ENCODE measurements at regions not wholly inside any gene's neighbourhood (a gene's known extent, or its start where the extent isn't known, plus 50 kb on each side); places are given as distances from the start of the nearest gene placed in this dataset.

GRCh38 chr18:68520406-68521075, 194.4 kb downstream of the TMX3 start:
- no peak for DNase-seq

DNA sequence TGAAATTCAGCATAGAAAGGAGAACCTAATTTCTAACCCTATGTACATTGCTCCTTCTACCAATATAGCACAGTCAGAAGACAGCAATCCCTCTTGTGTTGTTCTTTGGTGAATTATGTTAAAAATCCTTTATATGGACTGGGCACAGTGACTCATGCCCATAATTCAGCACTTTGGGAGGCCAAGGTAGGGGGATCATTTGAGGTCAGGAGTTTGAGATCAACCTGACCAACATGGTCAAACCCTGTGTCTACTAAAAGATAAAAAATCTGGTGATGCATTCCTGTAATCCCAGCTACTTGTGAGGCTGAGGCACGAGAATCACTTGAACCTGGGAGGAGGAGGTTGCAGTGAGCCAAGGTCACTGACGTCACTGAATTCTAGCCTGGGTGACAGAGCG, 195.6 kb downstream of the TMX3 start:
- DNase-seq, result no peak

GRCh38 chr18:68509902-68510301, 205.0 kb downstream of the TMX3 start:
- DNase-seq, result no peak

- no peak for DNase-seq
These were observed 207.1 kb downstream of the TMX3 start for GRCh38 chr18:68507781-68508180.

- DNase-seq, result no peak
These were observed 209.7 kb downstream of the TMX3 start for GRCh38 chr18:68505178-68505574.

DNA sequence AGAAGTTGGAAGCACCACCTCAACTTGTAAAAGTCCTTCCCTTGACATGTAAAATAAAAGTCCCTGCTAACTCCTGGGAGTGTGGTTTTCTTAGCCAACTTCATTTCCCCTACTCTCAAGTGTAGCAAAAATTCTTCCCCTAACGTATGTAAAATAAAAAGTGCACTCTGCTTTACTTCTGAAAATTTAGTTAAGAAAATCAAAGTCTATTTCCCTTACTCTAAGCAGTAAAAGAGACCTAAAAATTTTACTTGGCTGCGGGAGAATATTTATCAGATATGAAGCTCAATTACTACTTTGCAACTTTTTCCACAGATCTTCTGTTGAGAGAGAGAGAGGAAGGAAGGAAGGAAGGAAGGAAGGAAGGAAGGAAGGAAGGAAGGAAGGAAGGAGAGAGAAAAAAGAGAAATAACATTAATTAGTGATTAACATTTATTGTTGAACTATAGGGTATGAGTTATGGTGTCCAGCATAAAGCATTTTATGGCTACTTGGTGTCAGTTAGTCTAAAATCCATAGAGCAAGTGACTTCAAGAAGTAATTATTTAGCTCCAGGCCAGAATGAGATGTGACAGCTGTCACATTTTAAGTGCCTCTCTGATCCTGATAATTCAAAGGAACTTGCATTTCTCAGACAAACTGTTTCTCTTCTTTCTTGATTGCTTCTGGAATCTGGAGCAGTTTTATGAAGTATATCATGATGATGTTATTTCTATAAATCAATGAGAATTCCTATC, 210.3 kb downstream of the TMX3 start:
- no peak for DNase-seq

- no peak for DNase-seq
These were observed 214.4 kb downstream of the TMX3 start for GRCh38 chr18:68500556-68500955.

DNA sequence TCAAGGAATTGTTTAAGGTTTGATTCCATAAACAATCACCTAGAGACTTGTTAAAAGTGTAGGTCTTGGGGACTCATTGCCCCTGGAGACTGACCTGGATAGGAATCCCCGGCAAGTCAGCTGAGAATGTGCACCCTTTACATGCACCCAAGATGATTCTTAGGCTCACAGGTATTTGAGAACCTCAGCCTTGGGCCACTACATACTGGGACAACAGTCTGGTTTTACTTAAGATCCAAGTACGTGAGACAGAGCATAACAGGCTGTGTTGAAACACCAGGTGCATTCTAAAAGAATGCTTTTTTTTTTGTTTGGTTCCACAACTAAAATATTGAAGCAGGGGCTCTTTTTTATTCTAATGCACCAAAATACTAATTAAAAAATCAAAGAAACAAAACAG, 215.8 kb downstream of the TMX3 start:
- no peak for DNase-seq

- DNase-seq, result no peak
These were observed 216.3 kb downstream of the TMX3 start for GRCh38 chr18:68498636-68499035.

GRCh38 chr18:68498185-68498584, 216.7 kb downstream of the TMX3 start:
- no peak for DNase-seq

DNA sequence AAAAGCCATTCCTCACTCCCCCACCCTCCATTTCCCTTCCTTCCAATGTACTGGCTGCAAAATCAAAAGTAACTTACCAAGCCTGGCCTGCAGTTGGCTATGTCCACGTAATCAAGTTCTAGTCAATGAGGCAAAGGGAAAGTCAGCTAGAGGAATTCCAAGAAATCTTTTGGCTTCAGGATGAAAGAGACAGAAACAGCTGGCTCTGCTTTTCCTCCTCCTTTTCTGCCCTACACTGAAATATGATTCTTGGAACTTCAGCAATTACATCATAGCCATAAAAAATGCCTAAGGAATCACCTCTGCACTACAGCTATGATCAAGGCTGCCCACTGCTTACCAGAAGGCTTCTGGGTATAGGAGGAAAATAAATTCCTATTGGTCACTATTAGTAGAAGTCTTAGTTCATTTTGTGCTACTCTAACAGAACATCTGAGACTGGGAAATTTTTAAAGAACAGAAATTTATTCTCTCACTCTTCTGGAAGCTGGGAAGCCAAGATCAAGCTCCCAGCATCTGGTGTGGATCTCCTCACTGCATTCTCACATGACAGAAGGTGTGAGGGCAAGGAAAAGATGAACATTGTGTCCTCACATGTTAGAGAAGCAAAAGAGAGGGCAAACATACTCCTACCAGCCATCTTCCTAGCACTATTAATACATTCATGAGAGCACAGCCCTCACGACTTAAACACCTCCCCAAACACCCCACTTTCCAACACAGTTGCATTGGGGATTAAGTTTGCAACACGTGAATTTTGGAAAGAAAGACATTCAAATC, 219.9 kb downstream of the TMX3 start:
- no peak for DNase-seq

GRCh38 chr18:68489013-68489792, 225.7 kb downstream of the TMX3 start:
- DNase-seq, result no peak

DNA sequence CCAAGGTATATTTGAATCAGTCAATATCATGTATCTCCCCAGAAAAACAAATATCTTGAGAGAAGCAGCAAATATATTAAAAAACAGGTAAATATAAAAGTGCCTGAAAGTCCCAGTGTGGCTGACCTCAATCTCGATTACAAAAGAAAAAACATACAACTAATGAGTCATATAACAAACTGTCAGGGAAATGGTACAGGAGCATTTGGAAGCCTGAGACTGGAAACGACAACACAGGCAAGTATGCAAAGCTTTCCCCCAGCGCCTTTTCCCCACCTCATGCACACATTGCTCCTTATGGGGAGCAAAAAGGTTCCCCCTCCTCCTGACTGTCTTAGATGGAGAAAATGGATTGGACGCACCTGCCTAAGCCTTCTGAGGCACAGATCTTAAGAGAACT, 230.7 kb downstream of the TMX3 start:
- DNase-seq, result no peak

DNA sequence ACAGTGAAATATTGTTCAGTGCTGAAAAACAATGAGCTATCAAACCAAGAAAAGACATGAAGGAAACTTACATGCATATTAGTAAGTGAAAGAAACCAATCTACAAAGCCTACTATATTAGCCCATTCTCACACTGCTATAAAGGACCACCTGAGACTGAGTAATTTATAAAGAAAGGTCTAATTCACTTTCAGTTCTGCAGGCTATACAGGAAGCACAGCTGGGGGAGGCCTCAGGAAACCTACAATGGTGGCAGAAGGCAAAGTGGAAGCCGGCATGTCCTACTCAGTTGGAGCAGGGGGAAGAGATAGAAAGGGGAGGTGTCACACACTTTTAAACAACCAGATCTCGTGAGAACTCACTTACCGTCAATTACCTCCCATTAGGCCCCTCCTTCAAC, 232.1 kb downstream of the TMX3 start:
- DNase-seq, result no peak

GRCh38 chr18:68480196-68480595, 234.7 kb downstream of the TMX3 start:
- no peak for DNase-seq

DNA sequence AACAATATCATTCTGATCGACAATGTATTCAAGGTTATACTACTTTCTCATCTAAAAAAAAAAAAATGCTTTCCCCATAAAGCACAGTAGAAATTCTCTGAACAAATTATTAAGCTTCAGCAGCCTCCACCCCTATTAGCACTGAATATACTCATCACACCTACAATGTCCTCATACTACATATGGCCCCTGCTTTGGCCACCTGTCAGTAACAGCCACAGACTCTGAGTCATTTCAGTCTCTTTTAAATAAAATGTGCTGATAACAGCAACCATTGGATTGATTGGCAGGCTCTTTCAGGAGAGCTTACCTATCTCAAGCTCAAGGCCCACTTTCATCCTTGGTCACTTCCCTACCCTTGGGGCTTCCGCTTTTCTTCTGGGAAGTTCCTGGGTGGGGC, 236.7 kb downstream of the TMX3 start:
- DNase-seq, result no peak

DNA sequence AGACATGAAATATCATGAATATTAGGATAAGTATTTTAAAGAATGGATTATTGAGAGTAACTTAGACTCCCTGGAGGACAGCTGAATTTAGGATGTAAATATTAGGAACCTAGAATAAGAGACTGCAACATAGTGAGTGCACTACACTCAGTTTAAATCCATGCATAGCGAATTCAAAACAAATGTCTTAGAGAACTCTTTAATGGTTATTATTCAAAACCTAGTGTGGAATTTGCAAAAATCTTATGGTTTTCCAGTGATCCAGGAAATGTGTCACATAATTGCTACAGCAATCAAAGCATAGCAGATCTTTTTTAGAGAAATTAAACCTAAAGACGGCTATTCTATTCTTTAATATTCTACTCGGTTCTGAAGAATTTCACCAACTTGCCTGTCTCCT, 239.0 kb downstream of the TMX3 start:
- DNase-seq, result no peak

DNA sequence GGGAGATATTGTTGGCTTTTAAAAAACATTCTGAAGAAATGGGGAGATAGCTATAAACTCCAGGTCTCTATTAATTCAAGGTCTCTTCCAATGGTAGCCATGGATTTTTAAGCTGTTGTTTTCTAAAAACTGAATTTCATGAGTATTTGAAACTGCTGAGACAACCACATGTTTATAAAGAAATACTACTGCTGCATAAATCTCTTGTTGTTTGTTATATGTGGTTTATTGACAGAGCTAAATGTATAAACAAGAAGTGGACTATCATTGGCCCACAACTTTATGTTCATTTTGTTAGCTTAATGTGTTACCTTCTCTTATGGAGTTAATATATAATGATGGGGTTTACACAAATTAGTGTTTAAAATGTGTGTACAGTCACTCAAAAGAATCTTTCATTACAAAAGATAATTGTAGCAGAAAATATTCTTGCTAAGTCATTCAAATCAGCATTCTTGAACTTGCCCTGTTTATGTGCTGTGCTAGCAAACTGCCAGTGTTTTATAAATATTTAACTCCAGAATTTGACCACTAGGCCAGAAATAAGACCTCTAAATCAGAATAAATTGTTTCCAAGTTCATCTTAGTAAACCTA, 242.1 kb downstream of the TMX3 start:
- DNase-seq, result no peak

GRCh38 chr18:68469049-68469625, 245.8 kb downstream of the TMX3 start:
- DNase-seq, result no peak

- no peak for DNase-seq
These were observed 247.0 kb downstream of the TMX3 start for GRCh38 chr18:68467957-68468356.

DNA sequence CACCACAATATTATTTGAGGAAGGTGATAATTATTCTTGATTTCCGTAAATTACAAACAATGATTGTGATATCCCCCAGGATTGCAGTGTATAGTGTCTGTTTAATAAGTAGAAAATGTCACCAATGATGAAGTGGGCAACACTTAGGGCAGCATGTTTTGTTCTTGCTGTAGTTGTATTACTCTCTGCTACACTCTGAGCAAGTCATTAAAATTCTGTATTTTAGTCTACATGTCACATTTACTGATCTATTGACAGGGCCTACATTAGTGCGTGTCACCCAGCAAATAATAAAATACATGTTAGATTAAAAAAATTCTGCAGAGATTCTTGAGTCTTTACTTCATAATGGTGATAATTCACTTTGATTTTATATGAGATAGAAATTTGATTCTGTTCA, 247.6 kb downstream of the TMX3 start:
- no peak for DNase-seq

DNA sequence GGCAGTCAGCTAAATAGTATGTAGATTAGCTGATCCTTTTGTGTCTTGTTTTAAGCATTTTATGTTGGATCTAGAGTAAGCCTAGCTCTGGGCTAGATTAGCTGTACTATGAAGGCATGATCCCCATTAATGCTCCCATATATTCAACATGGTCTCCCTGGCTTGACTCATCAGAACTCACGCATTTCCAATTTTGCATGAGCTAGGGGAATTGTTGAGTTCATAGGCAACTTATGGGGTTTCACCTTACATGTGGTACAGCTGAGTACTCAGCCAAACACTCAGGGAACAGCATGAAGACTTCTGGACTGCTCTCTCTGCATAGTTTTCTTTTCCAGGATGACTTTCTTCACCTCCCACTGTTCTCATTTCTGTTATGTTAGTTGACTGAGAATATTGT, 248.2 kb downstream of the TMX3 start:
- no peak for DNase-seq
